Muscle of arm (tissue), 1 donor: ENCODE measurements at regions not wholly inside any gene's neighbourhood (a gene's known extent, or its start where the extent isn't known, plus 50 kb on each side); places are given as distances from the start of the nearest gene placed in this dataset.

Experiments used
- DNase-seq: peaks from one replicate; pipeline ENCODE4 v3.0.0-alpha.2; 2013

DNA sequence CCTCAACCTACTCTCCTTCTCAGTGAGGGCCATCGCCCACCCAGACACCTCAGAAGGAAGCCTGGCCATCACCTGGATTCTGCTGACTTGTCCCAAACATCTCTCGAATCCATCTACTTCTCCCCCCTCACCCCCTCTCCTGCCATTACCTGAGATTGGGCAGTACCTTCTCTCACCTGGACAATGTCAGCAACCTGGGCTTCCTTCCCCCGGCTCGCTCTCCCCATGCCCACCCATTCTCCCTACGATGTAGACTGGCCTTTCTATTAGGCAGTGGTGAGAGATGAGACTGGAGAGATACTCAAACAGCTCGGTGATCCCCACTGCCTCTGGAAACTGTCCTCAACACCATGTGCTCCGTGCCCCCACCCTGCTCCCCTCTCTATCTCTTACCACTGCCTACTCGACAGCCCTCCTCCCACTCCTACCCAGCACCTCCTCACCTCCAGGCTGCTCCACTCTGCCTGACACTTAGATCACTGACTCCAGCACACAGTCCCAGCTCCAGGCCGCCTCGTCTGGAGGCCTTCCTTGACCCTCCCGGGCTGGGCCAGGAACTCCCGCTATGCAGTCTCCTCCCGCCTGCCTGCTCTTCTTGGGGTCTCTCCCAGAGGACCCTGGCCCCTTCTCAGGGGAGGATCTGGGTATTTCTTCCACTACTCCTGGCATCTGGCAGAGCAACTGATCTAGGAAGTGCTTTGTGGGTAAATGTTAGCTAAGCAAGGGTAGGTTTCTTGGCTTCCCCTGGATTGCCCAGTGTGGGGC lies 235.8 kb upstream of the NLRP1 start:
- no peak for DNase-seq

DNA sequence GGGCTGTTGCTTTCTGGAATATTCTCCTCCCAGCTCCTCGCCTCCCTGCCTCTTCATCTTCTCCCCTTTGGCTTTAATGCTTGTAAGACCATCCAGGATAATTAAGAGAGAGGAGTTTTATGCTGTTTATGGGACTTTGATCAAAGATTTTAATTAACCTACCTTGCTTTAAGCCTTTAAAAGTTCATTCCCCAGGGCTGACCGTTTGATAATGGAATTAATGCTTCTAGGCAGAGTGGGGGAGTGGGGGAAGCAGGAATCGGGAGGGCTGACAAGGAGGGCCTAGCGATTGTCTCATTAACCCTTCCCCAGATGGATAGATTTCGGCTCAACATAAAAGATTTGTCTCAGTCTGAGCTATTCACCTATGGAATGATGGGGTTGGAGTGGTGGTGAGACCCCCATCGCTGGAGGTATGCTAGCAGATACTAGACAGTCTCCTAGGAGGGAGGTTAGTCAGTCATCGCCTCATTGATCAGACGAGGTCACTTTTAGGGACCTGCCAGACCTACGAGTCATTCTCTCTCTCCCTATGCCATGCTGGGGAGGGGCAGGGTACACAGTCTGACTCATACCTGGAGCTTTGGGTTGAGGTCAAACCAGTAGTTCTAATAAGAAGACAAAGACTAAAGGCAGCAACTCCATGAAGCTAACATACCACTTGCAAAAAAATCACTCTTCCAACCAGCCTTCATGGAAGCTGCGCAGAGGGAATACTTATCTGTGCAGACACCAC lies 236.6 kb upstream of the NLRP1 start:
- DNase-seq, result no peak

DNA sequence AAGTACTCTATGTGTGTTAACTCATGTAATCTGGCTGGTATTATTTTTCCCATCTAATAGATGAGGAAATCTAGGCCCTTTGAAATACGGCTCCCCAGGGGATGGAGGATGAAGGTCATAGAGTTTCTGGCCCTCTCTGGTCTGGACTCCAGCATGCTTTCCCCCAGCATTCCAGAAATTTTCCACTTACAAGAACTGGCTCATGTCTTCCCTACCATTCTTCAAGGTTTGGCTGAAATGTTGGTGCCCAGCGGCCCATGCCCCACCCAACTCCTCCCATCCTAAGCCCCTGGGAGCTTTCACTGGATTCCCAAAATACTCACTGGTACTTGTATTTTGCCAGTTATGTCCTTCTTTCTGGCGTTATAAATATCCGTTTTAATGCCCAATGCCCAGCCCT lies 237.5 kb upstream of the NLRP1 start:
- no peak for DNase-seq

DNA sequence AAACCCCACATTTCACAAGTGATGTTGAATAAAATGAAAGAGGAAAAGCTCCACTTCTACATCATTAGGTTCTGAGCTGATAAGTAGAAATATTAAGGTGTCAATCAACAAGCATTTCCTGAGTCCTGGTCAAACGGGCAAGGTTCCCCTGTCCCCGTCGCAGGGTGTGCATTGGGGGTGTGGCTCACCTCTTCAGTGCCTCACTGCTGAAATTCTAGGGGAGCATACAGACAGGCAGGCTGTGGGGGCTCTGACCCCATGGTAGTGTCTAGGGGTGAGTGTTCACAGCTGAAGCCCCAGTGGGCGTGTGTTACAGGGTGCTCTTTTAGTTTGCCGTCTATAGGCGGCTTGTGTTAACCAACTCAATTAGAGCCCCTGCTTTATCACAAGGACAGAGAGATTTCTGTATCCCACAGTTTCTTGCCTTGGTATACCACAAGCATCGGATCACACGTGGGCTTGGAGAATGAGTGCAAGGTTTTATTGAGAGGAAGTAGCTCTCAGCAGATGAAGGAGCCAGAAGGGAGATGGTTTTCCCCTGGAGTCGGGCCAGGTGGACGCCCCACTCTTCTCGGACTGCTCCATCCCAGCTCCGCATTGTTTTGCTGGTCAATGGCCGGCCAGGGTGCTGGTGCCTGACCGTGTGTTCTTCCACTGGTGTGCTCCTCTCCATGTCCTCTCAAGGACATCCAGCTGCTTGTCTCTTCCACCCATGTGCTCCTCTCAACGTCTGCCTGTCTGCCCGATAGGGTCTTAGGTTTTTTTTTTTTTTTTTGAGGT lies 238.2 kb upstream of the NLRP1 start:
- DNase-seq, result no peak

DNA sequence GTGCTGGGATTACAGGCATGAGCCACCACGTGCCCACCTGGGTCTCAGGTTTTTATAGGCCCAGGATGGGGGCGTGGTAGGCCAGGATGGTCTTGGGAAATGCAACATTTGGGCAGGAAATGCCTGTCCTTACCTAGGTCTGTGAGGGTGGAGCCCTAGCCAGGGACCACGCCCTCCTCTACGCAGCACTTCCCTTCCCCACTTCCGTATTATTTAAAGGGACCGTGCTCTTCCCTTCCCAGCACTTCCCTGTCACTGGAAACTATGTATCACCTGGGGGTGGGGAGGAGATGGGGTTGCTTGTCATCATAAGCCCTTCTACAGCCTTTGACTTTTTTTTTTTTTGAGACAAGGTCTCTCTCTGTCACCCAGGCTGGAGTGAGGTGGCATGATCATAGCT lies 238.9 kb upstream of the NLRP1 start:
- DNase-seq, result no peak

DNA sequence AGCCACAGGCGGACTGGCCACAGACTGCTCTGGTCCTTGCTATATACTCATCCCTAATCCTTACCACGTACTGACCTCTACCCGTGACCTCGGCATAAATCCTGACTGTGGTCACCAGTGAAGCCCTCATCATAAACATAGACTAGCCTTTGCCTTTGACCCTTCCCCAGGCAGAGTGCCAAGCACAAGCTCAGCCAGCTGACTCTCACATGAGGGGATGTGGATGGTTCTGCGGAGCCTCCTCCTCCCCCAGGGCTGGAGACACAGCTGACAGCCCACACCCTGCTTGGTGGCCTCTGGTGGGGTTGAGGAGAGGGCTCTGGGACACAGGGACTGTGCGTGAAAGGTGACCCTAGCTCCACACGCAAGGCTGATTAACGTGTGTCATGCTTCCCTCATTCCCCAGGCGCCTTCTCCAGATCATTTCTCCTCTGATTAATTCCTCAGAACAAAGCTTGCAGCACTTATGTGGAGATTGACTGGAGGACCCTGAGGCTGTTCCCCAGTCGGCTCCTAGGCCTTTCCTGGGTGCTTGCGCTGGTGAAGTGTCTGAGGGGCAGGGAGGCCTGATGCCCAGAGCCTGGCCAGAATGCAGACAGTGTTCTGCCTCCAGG lies 241.5 kb upstream of the NLRP1 start:
- no peak for DNase-seq

DNA sequence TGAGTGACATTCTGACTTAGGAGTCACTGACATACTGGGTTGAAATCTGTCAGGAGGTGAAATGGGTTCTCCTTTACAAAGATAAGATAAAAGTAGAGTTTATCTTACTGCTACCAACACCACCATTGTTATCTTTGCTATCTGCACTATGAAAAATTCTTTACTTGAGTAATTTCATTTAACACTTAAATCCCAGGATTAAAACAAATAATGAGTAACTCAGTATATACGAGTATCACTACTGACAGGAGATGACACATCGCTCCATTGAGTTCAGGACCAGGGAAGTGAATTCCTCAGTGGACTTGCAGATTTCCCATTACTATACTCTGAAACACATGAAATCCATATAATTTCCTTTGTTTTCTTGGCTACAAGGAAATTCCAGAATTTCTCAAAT lies 242.1 kb upstream of the NLRP1 start:
- no peak for DNase-seq

DNA sequence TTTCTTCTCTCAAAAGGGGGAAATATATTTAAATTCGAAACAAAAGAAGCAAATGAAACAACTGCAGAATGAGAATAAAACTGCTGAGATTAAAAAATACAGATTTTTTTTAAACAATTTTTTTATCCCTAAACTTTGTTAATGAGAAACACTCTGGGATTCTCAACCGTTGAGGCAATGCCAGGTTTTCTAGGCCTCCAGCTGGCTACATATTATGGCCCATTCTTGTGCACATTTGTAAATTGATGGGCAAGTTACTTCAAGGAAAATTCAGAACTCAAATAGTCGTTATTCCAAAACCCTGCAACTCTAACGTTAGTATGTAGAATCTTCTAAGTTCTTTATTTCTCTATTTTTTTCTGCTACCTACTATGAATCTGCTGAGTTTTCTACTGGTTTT lies 239.3 kb upstream of the WSCD1 start:
- DNase-seq, result no peak

DNA sequence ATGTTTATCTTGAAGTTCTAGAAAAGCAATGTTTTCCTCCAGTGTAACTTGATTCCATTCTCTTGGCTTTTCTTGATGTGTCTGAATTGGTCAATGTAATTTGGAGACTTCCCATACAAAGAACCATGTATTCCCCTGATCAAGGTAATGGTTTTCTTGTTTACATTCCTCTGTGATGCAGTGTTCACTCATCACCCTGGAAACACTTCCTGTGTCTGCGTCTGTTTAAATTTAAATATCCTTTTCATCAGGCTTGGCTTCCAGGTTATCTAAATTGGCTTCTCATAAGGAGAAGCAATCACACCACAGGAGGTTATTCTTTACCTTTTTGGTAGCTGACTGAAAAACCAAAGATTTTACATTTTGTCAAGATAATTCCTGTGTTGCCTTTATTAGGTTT lies 237.3 kb upstream of the WSCD1 start:
- no peak for DNase-seq

DNA sequence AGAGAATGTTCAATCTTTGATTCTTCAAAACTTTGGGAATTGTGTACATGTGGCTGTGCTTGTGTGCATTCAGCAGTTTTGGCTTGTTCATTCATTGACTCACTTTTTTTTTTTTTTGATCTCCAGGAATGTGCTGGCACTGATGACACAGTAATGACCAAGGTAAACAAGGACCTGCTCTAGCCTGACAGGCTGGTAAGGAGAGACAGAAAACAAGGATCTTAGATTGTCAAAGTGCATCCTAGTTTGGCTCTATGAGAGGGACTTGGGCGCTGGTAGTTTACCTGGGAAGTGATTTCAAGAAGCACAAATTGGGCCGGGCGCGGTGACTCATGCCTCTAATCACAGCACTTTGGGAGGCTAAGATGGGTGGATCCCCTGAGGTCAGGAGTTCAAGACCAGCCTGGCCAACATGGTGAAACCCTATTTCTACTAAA lies 233.1 kb upstream of the WSCD1 start:
- no peak for DNase-seq

DNA sequence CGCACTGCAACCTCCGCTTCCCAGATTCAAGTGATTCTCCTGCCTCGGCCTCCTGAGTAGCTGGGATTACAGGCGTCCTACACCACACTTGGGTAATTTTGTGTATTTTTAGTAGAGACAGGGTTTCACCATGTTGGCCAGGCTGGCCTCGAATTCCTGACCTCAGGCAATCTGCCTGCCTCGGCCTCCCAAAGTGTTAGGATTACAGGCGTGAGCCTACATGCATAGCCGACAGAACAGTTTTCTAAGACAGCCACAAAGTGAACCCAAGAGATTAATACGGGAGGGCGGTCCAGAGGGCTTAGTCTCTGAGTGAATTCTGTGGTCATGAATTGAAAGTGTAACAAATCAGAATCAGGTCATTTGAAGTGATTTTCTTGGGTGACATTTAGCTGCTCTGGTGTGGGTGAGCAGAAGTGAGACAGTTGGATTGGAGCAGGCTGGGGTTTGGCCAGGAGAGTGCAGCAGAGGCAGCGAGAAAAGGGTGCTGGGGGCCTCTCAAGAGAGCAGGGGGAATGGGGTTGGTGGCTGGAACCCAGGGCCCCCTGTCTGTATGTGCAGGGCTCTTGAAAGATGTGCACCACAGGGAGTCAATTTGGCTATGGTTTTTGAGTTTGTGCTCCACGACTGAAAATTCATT lies 231.4 kb upstream of the WSCD1 start:
- DNase-seq, result no peak

DNA sequence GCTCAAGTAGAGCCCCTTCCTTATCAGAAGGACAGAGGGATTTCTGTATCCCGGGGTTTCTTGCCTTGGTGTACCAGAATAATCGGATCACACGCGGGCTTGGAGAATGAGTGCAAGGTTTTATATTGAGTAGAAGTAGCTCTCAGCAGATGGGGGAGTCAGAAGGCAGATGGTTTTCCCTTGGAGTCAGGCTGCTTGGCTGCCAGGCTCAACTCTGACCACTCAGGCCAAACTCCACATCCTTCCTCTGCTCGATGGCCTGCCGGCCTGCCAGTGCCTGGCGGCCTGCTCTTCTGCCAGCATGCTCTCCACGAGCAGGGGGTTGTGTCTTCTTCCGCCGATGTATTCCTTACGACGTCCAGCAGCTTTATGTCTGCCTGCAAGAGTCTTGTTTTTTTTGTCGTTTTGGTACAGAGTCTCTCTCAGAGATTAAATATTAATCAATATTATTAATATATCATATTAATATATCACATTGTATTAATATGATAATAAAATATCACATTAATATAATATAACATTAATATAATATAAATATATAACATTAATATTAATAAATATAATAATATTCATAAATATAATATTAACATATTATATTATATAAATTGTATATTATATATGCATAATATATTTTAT lies 229.2 kb upstream of the WSCD1 start:
- no peak for DNase-seq

DNA sequence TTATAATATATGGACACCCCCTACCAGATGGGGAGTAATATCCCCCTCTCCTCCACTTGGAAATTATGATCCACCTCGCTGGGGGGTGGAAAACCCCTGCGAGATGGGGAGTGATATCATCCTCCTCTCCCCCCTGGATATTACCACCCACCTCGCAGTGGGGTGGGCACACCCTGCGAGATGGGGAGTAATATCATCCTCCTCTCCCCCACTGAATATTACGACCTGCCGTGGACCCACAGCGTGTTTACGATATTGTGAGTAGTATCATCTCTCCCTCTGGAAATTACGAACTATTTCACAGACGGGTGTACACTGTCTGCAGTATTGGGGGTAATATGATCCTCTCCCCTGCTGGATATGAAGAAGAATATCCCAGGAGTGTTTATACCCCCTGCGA lies 228.3 kb upstream of the WSCD1 start:
- DNase-seq, result no peak

DNA sequence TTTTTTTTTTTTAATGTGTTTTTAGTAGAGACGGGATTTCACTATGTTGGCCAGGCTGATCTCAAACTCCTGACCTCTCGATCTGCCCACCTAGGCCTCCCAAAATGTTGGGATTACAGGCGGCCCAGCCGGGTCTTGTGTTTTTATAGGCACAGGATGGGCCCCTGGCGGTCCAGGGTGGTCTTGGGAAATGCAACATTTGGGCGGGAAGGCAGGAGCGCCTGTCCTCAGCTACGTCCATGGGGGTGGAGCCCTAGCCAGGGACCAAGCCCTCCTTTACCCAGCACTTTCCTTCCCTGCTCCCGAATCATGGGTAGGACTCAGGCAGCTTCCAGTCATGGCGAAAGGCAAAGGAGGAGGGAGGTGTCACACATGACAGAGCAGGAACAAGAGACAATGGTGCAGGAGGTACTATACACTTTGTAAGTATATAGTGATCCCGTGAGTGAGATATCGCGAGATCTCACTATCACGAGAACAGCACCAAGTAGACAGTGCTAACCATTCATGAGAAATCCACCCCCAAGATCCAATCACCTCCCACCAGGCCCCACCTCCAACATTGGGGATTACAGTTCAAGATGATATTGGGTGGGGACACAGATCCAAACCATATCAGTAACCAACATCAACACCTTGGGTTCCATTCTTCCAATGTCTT lies 226.7 kb upstream of the WSCD1 start:
- DNase-seq, result no peak

DNA sequence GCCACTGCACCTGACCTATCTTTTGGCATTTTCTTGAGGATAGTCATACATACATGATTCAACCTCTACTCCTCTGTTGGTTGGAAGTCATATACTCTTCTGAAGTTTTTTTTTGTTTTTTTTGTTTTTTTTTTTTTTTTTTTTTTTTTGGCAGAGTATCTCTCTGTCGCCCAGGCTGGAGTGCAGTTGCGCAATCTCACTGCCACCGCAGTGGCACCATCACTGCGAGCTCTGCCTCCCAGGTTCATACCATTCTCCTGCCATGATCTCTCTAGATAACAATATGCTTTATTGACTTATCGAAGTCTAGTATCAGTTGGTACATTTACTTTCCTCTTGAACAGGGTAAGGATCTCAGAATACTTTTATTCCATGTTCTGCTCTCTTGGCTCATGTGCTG lies 224.2 kb upstream of the WSCD1 start:
- DNase-seq, result no peak

DNA sequence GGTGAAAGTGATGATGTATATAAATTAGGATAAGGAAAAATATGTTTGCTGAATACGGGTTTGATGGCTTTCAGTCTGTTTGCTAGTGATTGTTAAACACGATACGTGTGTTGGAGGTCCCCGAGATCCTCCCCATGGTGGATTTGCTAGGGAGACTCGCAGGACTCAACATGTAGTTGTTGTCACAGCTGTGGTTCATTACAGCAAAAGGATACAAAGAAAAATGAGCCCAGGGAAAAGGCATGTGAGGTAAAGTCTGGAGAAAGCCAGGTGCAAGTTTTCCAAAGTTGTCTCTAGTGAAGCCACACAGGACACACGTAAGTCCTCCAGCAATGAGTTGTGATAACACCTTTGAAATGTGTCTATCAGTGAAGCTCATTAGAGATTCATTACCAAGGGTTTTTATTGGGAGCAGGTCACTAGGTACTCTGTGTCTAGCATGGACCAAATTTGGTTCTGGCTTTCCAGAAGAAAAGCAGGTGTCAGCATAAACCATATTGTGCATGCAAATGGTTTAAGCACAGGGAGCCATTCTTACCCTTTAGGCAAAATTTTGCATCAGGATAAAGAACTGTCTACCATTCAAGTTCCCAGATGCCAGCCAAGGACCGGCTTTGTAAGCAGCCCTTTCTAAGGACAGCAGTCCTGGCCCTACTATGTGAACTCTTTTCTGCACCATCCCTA lies 215.2 kb upstream of the WSCD1 start:
- DNase-seq, result no peak

DNA sequence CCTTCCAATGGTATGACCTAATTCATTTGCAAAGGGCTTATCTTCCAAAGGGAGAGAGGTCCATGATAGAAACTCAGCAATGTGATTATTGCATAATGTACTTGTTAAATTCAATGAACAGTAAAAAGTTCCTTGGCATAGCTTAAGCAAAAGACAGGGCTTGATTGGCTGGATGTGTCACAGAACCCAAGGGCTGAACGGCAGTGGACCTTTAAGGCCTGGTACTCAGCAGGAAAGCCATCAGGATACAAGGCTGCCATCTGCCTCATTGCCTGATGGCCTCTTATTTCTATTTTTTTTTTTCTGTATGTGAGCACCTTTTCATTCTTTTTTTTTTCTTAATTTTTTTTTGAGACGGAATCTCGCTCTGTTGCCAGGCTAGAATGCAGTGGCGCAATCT lies 208.9 kb upstream of the WSCD1 start:
- DNase-seq, result no peak

DNA sequence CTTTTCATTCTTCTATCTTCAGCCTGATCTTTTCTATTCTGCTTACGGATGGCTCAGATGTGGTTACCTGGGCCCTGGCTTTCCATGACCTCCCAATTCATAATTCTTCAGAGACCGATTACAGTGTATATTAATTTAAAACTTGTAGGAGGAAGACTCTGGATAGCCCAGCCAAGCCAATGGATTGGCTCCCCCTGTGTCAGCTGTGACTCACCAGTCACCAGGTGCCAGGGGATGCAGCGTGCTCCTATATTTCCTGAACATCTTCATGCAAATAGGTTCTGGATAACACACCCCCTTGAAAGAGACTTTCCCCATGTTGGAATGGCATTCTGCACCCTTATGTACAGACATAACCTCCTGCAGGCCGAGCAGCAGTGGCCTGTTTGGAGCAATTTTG lies 208.3 kb upstream of the WSCD1 start:
- DNase-seq, result no peak

DNA sequence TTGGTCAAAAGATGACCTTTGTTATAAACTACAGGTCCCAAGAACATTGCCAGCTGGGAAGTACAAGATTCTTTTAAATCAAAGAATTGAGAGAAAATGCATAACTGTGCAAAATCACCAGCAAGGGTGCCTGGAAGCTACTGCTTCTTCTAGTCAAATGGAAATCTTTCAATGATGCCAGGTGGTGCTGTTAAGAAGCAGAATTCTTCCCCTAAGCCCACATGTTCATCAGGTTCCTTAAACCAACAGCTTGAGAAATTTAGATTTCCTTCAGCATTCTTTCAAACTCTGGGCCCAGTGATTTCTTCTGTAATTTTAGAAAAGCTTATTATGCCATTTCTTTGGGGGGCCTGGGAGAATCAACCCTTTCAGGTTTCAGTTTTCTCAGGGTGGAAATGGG lies 207.8 kb upstream of the WSCD1 start:
- DNase-seq, result no peak
